Esophagus muscularis mucosa (tissue), 4 donors: ENCODE measurements at regions not wholly inside any gene's neighbourhood (a gene's known extent, or its start where the extent isn't known, plus 50 kb on each side); places are given as distances from the start of the nearest gene placed in this dataset.
A peak's percentile ranks its signal among the peaks of the same experiment; 100 is the strongest.

ENCODE experiments used
- DNase-seq: peaks from one replicate; pipeline ENCODE4 v3.0.0-alpha.2; 2017; ENCODE audit errors: extremely low spot score
- H3K27ac ChIP-seq, 4 donors: fragments of 200-600 bp; sonication (generic); replicated peaks in 1 of 4; 1 replicate in 3 of 4; 2 replicates in 1 of 4; pipeline ENCODE4 v1.5.1; 2016 to 2019; ENCODE audit warnings: mild to moderate bottlenecking in 1 of 4
- H3K27me3 ChIP-seq, 4 donors: fragments of 200-600 bp; sonication (generic); one replicate each; pipeline versions ENCODE4 v1.5.1 to v1.6.0; 2016 to 2019
- H3K36me3 ChIP-seq, 4 donors: fragments of 200-600 bp; sonication (generic); one replicate each; pipeline ENCODE4 v1.5.1; 2016 to 2019
- H3K4me1 ChIP-seq, 4 donors: fragments of 200-600 bp; sonication (generic); one replicate each; pipeline ENCODE4 v1.5.1; 2016 to 2019
- H3K4me3 ChIP-seq, 4 donors: fragments of 200-600 bp; sonication (generic); 1 replicate in 2 of 4; 2 replicates in 2 of 4; pipeline ENCODE4 v1.5.1; 2016 to 2019; ENCODE audit warnings: mild to moderate bottlenecking in 4 of 4, moderate library complexity in 1 of 4
- H3K9me3 ChIP-seq, 4 donors: fragments of 200-600 bp; sonication (generic); 1 replicate in 3 of 4; 2 replicates in 1 of 4; pipeline ENCODE4 v1.5.1; 2016 to 2019
- CTCF ChIP-seq, 3 experiments: fragments of 200-600 bp in 2 of 3; fragments of 450-650 bp in 1 of 3; sonication (generic) in 2 of 3; IDR thresholded peaks; one replicate each; pipeline ENCODE4 v1.5.1; 2017 to 2019; ENCODE audit warnings: antibody characterized with exemption in 3 of 3, mild to moderate bottlenecking in 2 of 3, moderate library complexity in 1 of 3
- EP300 ChIP-seq: sonication (generic); formaldehyde crosslinking; IDR thresholded peaks from one replicate; pipeline ENCODE4 v1.6.1; 2017; ENCODE audit warnings: antibody characterized with exemption
- POLR2A ChIP-seq: fragments of 450-650 bp; IDR thresholded peaks from one replicate; pipeline ENCODE4 v1.6.1; 2017; ENCODE audit warnings: antibody characterized with exemption, moderate library complexity, mild to moderate bottlenecking, low read depth
- POLR2AphosphoS5 ChIP-seq, 2 donors: sonication (generic); formaldehyde crosslinking; IDR thresholded peaks; one replicate each; pipeline ENCODE4 v1.6.1; 2017; ENCODE audit warnings: antibody characterized with exemption in 2 of 2
- WGBS: methylation state at CpG from one replicate; pipeline ENCODE4 v1.1.5; 2018; 5-methylcytosine and 5-hydroxymethylcytosine counted together
- intact Hi-C: fragments of 100-400 bp; cut with DNase I; formaldehyde crosslinking; loops from one replicate; pipeline ENCODE4 v1.15.1; 2023

GRCh38 chrX:3450881-3451570 is 104.6 kb upstream of the MXRA5 start:
- no peaks in the 10 kb centered on the region for H3K27me3 ChIP-seq
- no peaks in the 10 kb centered on the region for H3K9me3 ChIP-seq
- no peak overlapping the region for H3K4me3 ChIP-seq
- no peak for DNase-seq
- WGBS: 44% methylated on average over 3 of the region's 3 CpGs
- no peak for TF ChIP-seq EP300
- H3K4me1 ChIP-seq: peaks cover 0 to 4% (median 0%) of the 10 kb centered on the region in 4 donors
- no peaks in the 10 kb centered on the region for H3K36me3 ChIP-seq
- intact Hi-C loops: no loop called here
- H3K27ac ChIP-seq: peak overlapping the region in 1 of 4 donors; percentile 18

GRCh38 chrX:3449287-3449686 is 102.8 kb upstream of the MXRA5 start:
- 72% methylated on average over 4 of the region's 4 CpGs for WGBS
- intact Hi-C loops: no loop called here

GRCh38 chrX:3448563-3448962 is 102.1 kb upstream of the MXRA5 start:
- H3K9me3 ChIP-seq: no peaks in the 10 kb centered on the region
- H3K27me3 ChIP-seq: no peaks in the 10 kb centered on the region
- WGBS: 66% methylated on average over 4 of the region's 4 CpGs
- TF ChIP-seq POLR2A (no peak), CTCF (IDR thresholded peaks at IDR 0.05) (no peak), EP300 (no peak), POLR2AphosphoS5 (IDR thresholded peaks at IDR 0.05) (no peak)
- peaks cover 0 to 4% (median 0%) of the 10 kb centered on the region in 4 donors for H3K4me1 ChIP-seq
- no peaks in the 10 kb centered on the region for H3K36me3 ChIP-seq
- H3K27ac ChIP-seq: no peak overlapping the region
- H3K4me3 ChIP-seq: no peak overlapping the region
- no peak for DNase-seq
- intact Hi-C loops: no loop called here

More at GRCh38 chrX:3449287-3449686, 102.8 kb upstream of the MXRA5 start:
- Histone ChIP-seq H3K4me3 (no peak overlapping the region), H3K9me3 (no peaks in the 10 kb centered on the region), H3K27ac (no peak overlapping the region), H3K27me3 (no peaks in the 10 kb centered on the region), H3K4me1 (peaks cover 0 to 4% (median 0%) of the 10 kb centered on the region in 4 donors), H3K36me3 (no peaks in the 10 kb centered on the region)
- DNase-seq: no peak
- TF ChIP-seq POLR2AphosphoS5 (IDR thresholded peaks at IDR 0.05): peak in 1 of 2 donors; percentile 10
- TF ChIP-seq POLR2A: no peak

- DNase-seq: no peak
- 72% methylated on average over 4 of the region's 4 CpGs for WGBS
- H3K9me3 ChIP-seq: no peaks in the 10 kb centered on the region
- no peaks in the 10 kb centered on the region for H3K36me3 ChIP-seq
- peaks cover 0 to 4% (median 0%) of the 10 kb centered on the region in 4 donors for H3K4me1 ChIP-seq
- TF ChIP-seq CTCF (IDR thresholded peaks at IDR 0.05) (no peak), POLR2A (no peak), EP300 (no peak), POLR2AphosphoS5 (IDR thresholded peaks at IDR 0.05) (no peak)
- no peak overlapping the region for H3K27ac ChIP-seq
- H3K4me3 ChIP-seq: no peak overlapping the region
- no peaks in the 10 kb centered on the region for H3K27me3 ChIP-seq
- intact Hi-C loops: no loop called here
Measured at GRCh38 chrX:3445806-3446490, 99.5 kb upstream of the MXRA5 start.

- TF ChIP-seq EP300: no peak
- TF ChIP-seq CTCF (IDR thresholded peaks at IDR 0.05): no peak
- TF ChIP-seq POLR2AphosphoS5 (IDR thresholded peaks at IDR 0.05): no peak
- no peak for TF ChIP-seq POLR2A
- WGBS: 59% methylated on average over 4 of the region's 4 CpGs
Measured at GRCh38 chrX:3443184-3443583, 96.7 kb upstream of the MXRA5 start.

More at GRCh38 chrX:3443184-3443583, 96.7 kb upstream of the MXRA5 start:
- H3K4me3 ChIP-seq: no peak overlapping the region
- intact Hi-C loops: no loop called here
- no peaks in the 10 kb centered on the region for H3K9me3 ChIP-seq
- no peaks in the 10 kb centered on the region for H3K36me3 ChIP-seq
- no peak for DNase-seq
- no peaks in the 10 kb centered on the region for H3K27me3 ChIP-seq
- no peaks in the 10 kb centered on the region for H3K4me1 ChIP-seq
- no peak overlapping the region for H3K27ac ChIP-seq
